Common myeloid progenitor, CD34-positive (primary cell): ENCODE measurements at regions not wholly inside any gene's neighbourhood (a gene's known extent, or its start where the extent isn't known, plus 50 kb on each side); places are given as distances from the start of the nearest gene placed in this dataset.
A peak's percentile ranks its signal among the peaks of the same experiment; 100 is the strongest.

Source experiments
- CTCF ChIA-PET: fragments of 350-600 bp; sonication (Branson Sonifier 250); formaldehyde crosslinking; loops from one replicate; lab custom pipeline; 2021; ENCODE audit warnings: antibody characterized with exemption; lab: Charles Lee
- POLR2A ChIA-PET: fragments of 350-600 bp; sonication (Branson Sonifier 250); formaldehyde crosslinking; loops from one replicate; lab custom pipeline; 2021; ENCODE audit warnings: antibody characterized with exemption; lab: Charles Lee
- DNase-seq, 3 donors: peaks; one replicate each; pipeline versions ENCODE4 v3.0.0 to v3.0.0-alpha.2; 2013
- H3K27ac ChIP-seq, 2 experiments: 1 replicate in 1 of 2; 2 replicates in 1 of 2; pipeline ENCODE4 v1.7.0; 2013; ENCODE audit warnings: inconsistent platforms in 2 of 2, low read length in 2 of 2, mild to moderate bottlenecking in 2 of 2, low read depth in 1 of 2, moderate library complexity in 1 of 2; ENCODE audit not compliant: severe bottlenecking in 2 of 2, insufficient read depth in 1 of 2, poor library complexity in 1 of 2
- H3K27me3 ChIP-seq, 5 experiments: replicated peaks in 2 of 5; 1 replicate in 3 of 5; 2 replicates in 2 of 5; pipeline versions ENCODE4 v1.6.1 to v1.7.0; 2013; ENCODE audit warnings: low read length in 4 of 5, mild to moderate bottlenecking in 2 of 5, moderate library complexity in 2 of 5, inconsistent platforms in 1 of 5; ENCODE audit not compliant: insufficient read depth in 5 of 5, control insufficient read depth in 4 of 5
- H3K36me3 ChIP-seq, 4 experiments: 1 replicate in 2 of 4; 2 replicates in 2 of 4; pipeline versions ENCODE4 v1.6.1 to v1.7.0; 2013; ENCODE audit warnings: low read length in 3 of 4, control low read depth in 1 of 4, mild to moderate bottlenecking in 1 of 4; ENCODE audit not compliant: control insufficient read depth in 4 of 4, insufficient read depth in 4 of 4
- H3K4me1 ChIP-seq, 4 experiments: 1 replicate in 3 of 4; 2 replicates in 1 of 4; pipeline versions ENCODE4 v1.6.1 to v1.7.1; 2013; ENCODE audit warnings: low read length in 3 of 4, mild to moderate bottlenecking in 3 of 4, control low read depth in 1 of 4, inconsistent platforms in 1 of 4, moderate library complexity in 1 of 4; ENCODE audit not compliant: control insufficient read depth in 4 of 4, insufficient read depth in 4 of 4; ENCODE audit errors: control extremely low read depth in 1 of 4
- H3K4me3 ChIP-seq, 7 experiments: 1 replicate in 4 of 7; 2 replicates in 3 of 7; pipeline versions ENCODE4 v1.5.1 to v1.7.0; 2013; ENCODE audit warnings: mild to moderate bottlenecking in 7 of 7, low read length in 6 of 7, moderate library complexity in 6 of 7, inconsistent platforms in 2 of 7, low read depth in 2 of 7, control low read depth in 1 of 7; ENCODE audit not compliant: insufficient read depth in 4 of 7, control insufficient read depth in 1 of 7; ENCODE audit errors: extremely low read depth in 1 of 7
- H3K9me3 ChIP-seq, 5 experiments: 1 replicate in 4 of 5; 2 replicates in 1 of 5; pipeline versions ENCODE4 v1.6.1 to v1.7.1; 2013; ENCODE audit warnings: low read length in 4 of 5, mild to moderate bottlenecking in 2 of 5, inconsistent platforms in 1 of 5, low read depth in 1 of 5, moderate library complexity in 1 of 5; ENCODE audit not compliant: control insufficient read depth in 4 of 5, insufficient read depth in 2 of 5; ENCODE audit errors: control extremely low read depth in 1 of 5
- WGBS: methylation state at CpG from one replicate; pipeline ENCODE4 v1.1.5; 2013; ENCODE audit not compliant: insufficient coverage; 5-methylcytosine and 5-hydroxymethylcytosine counted together

GRCh38 chr2:196492946-196493345 lies 146.6 kb upstream of the CCDC150 start:
- peaks cover 0 to 6% (median 4%) of the 10 kb centered on the region in 5 experiments for H3K9me3 ChIP-seq
- CTCF ChIA-PET, result no interaction called here
- no peak for DNase-seq

GRCh38 chr2:196498962-196499361 lies 140.6 kb upstream of the CCDC150 start:
- H3K27ac ChIP-seq, result no peak overlapping the region
- no CpG with 5 or more reads among the region's 3 CpGs for WGBS
- ChIA-PET CTCF (interaction anchor here (1.0 kb wide), 1 partner anchor 22 kb away, joined by 3 read pairs; no protein-coding TSS in a partner anchor), POLR2A (interaction anchor here (0.7 kb wide), 1 partner anchor 1284 kb away, joined by 3 read pairs; no protein-coding TSS in a partner anchor)
- H3K9me3 ChIP-seq, result peaks cover 4 to 9% (median 5%) of the 10 kb centered on the region in 5 experiments
- peak in 2 of 3 donors; percentile 3 to 5 for DNase-seq
- peaks cover 0 to under 1% (median 0%) of the 10 kb centered on the region in 4 experiments for H3K36me3 ChIP-seq
- no peak overlapping the region for H3K4me3 ChIP-seq
- H3K27me3 ChIP-seq, result no peaks in the 10 kb centered on the region
- H3K4me1 ChIP-seq, result no peaks in the 10 kb centered on the region

More at GRCh38 chr2:196492946-196493345, 146.6 kb upstream of the CCDC150 start:
- POLR2A ChIA-PET, result no interaction called here
- Histone ChIP-seq H3K27me3 (no peaks in the 10 kb centered on the region), H3K4me3 (no peak overlapping the region), H3K36me3 (peaks cover 0 to 2% (median 0%) of the 10 kb centered on the region in 4 experiments), H3K4me1 (no peaks in the 10 kb centered on the region), H3K27ac (no peak overlapping the region)
- WGBS, result 100% methylated on average over 1 of the region's 3 CpGs

DNA sequence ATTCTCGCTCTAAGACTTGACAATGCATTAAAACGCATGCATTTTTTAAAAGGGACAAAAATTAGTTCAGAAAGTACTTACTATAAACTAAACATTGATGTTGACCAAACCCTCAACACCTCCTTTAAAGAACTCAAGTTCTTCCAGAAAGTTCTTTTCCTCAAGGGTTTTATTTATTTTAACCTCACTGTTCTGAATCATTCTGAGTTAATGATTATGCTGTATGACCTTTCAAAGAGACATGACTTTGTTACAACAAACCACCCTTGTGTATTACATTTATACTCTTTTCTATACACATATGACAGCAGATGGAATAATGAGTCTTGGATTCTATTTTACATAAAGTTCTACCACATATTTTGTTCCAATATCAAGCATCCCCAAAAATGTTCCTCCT lies 139.8 kb upstream of the CCDC150 start:
- H3K4me3 ChIP-seq, result no peak overlapping the region
- H3K4me1 ChIP-seq, result no peaks in the 10 kb centered on the region
- peaks cover 2 to 7% (median 4%) of the 10 kb centered on the region in 5 experiments for H3K9me3 ChIP-seq
- no peaks in the 10 kb centered on the region for H3K27me3 ChIP-seq
- CTCF ChIA-PET, result no interaction called here
- POLR2A ChIA-PET, result interaction anchor here (0.7 kb wide), 1 partner anchor 1284 kb away, joined by 3 read pairs; no protein-coding TSS in a partner anchor
- DNase-seq, result no peak
- no CpG with 5 or more reads among the region's 2 CpGs for WGBS
- no peaks in the 10 kb centered on the region for H3K36me3 ChIP-seq
- H3K27ac ChIP-seq, result no peak overlapping the region

DNA sequence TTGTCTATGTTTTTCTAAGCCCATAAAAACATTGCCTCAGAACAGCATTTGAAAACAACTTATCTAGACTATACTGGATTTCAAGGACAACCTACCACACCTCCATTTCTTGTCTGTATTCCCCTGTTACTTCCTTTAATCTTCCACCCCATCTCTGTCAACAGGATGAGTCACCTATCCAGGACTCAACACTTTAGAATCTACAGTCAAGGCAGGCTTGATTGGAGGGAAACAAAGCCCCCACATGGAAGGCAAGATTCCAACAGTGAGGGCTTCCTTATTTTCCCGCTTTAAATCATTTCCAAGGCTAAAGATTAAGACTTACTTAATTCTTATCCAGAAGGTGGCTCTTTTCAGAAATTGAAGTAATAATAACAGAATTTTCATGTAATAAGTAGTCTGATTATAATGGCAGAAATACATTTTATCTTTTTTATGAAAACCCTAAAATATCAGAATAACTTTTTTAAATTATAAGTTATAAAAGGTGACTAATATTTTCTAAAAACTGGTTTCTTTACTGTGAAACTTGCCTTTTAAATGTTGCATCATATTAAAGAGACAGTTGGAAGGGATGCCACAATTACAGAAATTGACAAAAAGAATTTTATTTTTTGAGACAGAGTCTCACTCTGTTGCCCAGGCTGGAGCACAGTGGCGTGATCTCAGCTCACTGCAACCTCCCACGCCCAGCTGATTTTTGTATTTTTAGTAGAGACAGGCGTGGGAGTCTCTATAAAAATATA lies 138.7 kb upstream of the CCDC150 start:
- ChIA-PET POLR2A (no interaction called here), CTCF (no interaction called here)
- no peaks in the 10 kb centered on the region for H3K27me3 ChIP-seq
- H3K27ac ChIP-seq, result no peak overlapping the region
- no peak for DNase-seq
- no peaks in the 10 kb centered on the region for H3K4me1 ChIP-seq
- peaks cover 2 to 7% (median 4%) of the 10 kb centered on the region in 5 experiments for H3K9me3 ChIP-seq
- no peak overlapping the region for H3K4me3 ChIP-seq
- WGBS, result 94% methylated on average over 2 of the region's 4 CpGs
- H3K36me3 ChIP-seq, result no peaks in the 10 kb centered on the region

DNA sequence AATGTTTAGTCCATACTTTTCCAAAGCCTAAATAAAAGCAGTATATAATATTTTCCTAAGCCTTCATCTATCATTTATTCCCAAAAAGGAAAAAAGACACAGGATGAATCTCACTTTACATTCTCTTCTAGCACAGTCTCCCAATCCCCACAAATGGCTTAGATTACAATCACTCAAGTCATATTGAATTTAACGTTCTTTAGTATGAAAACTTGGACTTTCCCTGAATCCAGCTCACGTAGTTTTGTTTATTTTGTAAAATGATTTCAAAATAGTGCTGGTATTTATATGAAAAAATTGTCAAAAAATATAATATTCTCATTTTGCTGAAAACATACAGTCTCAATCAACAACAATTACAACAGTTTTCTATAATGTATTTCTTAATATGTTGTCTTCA lies 137.7 kb upstream of the CCDC150 start:
- H3K4me1 ChIP-seq, result no peaks in the 10 kb centered on the region
- H3K4me3 ChIP-seq, result no peak overlapping the region
- no CpG with 5 or more reads among the region's 2 CpGs for WGBS
- H3K27me3 ChIP-seq, result no peaks in the 10 kb centered on the region
- H3K27ac ChIP-seq, result no peak overlapping the region
- DNase-seq, result no peak
- ChIA-PET POLR2A (no interaction called here), CTCF (no interaction called here)
- no peaks in the 10 kb centered on the region for H3K36me3 ChIP-seq
- peaks cover 2 to 7% (median 4%) of the 10 kb centered on the region in 5 experiments for H3K9me3 ChIP-seq

DNA sequence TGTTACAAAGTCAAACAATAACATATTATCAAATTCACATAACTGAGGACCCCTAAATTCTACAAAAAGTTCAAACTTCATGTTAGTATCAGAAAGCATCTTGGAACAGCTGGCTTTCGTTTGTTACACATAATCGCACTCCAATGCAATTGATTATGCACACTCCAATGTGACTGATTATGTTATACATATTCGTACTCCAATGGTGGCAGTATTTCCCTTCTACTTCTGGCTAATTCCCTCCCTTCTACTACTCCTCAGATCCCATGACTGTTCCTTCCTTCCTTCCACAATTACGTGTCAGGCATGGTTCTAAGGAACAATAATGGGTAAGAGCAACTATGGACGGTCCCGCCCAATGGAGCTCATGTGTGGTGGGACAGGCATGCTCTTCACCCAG lies 137.1 kb upstream of the CCDC150 start:
- Histone ChIP-seq H3K27ac (no peak overlapping the region), H3K36me3 (no peaks in the 10 kb centered on the region), H3K4me1 (no peaks in the 10 kb centered on the region), H3K4me3 (no peak overlapping the region), H3K27me3 (no peaks in the 10 kb centered on the region), H3K9me3 (peaks cover 2 to 7% (median 4%) of the 10 kb centered on the region in 5 experiments)
- 100% methylated on average over 4 of the region's 6 CpGs for WGBS
- CTCF ChIA-PET, result interaction anchor here (0.6 kb wide), 1 partner anchor 261 kb away, joined by 3 read pairs; no protein-coding TSS in a partner anchor
- POLR2A ChIA-PET, result no interaction called here
- DNase-seq, result no peak

DNA sequence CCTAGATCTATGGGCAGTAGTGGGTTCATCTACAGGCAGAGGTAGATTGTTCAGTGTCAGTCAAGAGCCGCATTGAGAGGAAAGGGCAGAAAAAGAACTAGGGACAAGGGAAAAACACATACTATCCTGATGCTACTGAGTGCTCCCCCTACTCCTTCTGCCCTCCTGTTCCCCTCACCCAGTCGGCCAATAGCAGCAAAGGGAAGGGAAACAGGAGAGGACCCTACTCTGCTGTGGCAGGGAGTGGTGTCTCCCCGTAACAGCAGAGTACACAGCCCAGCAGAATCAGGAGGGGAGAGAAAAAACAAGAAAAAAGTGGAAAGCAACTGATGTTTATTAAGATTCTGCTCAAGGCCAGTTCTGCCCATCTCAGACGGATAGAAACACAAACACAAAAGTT lies 136.1 kb upstream of the CCDC150 start:
- Histone ChIP-seq H3K9me3 (peaks cover 2 to 7% (median 4%) of the 10 kb centered on the region in 5 experiments), H3K27me3 (peaks cover 0 to 3% (median 0%) of the 10 kb centered on the region in 5 experiments), H3K36me3 (no peaks in the 10 kb centered on the region), H3K4me3 (no peak overlapping the region), H3K27ac (no peak overlapping the region), H3K4me1 (no peaks in the 10 kb centered on the region)
- ChIA-PET POLR2A (no interaction called here), CTCF (no interaction called here)
- DNase-seq, result no peak
- 100% methylated on average over 3 of the region's 4 CpGs for WGBS
